ENCODE measurements at regions not wholly inside any gene's neighbourhood (a gene's known extent, or its start where the extent isn't known, plus 50 kb on each side); places are given as distances from the start of the nearest gene placed in this dataset.

GRCh38 chr15:70586241-70586640, 177.1 kb downstream of the UACA start:
- H3K27me3 ChIP-seq (ENCODE audit: low read depth) = peaks cover 27% of the 10 kb centered on the region
- H3K36me3 ChIP-seq = no peaks in the 10 kb centered on the region
- no peak overlapping the region for H3K27ac ChIP-seq (replicated peaks)
- no peak overlapping the region for H3K4me3 ChIP-seq
- TF ChIP-seq CTCF (IDR thresholded peaks at IDR 0.05; ENCODE audit: borderline replicate concordance) = no peak
- intact Hi-C loops (cut with micrococcal nuclease) = no loop called here
- H3K9me3 ChIP-seq (replicated peaks) = peaks cover 4% of the 10 kb centered on the region
- peaks cover 5% of the 10 kb centered on the region for H3K4me1 ChIP-seq
- no peak for DNase-seq

GRCh38 chr15:70585707-70586034, 177.7 kb downstream of the UACA start:
- Histone ChIP-seq H3K27ac (replicated peaks) (no peak overlapping the region), H3K27me3 (ENCODE audit: low read depth) (peaks cover 31% of the 10 kb centered on the region), H3K4me3 (no peak overlapping the region), H3K36me3 (no peaks in the 10 kb centered on the region), H3K9me3 (replicated peaks) (peaks cover 4% of the 10 kb centered on the region), H3K4me1 (peaks cover 5% of the 10 kb centered on the region)
- intact Hi-C loops (cut with micrococcal nuclease) = no loop called here
- DNase-seq = no peak
- no peak for TF ChIP-seq CTCF (IDR thresholded peaks at IDR 0.05; ENCODE audit: borderline replicate concordance)

DNA sequence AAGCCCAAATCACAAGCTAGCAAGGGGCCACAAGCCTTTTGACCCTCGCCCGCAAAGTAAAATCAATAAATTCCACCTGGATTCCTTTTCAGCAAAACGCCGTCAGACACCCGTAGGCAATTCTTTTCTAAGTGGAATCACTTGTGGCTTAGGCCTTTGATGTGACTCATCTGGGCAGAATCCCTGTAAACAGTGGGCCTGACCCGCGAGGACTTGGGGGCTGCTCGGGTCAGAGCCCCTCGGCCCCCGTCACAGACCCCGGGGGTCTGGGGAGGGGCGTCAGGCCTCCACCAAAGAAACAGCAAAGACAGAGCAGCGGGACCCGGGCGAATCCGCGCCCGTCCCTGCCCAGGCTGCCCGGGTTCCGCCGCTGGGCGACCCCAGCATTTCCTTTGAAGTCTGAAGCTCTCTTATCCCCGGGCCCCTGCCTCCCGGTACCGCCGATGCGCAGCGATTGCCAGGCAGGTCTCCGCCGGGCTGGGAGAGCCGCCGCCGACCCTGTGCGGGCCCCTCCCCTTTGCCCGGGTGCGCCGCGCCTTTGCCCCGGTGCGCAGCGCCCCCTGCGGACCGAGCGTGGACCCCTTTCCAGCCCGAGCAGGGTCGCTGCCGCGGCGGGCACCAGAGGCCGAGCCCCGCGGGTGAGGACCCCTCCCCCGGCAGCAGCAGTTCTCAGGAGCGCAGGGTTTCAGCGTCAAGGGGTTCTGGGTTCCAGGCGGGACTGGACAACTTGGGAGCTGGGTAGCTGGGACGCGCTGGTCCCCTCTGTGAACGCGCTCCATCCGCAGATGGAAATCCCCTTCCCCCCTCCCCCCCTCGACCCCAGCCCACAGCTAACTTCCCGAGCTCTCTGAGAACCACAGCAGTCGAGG, 178.3 kb downstream of the UACA start:
- DNase-seq = no peak
- H3K9me3 ChIP-seq (replicated peaks) = peaks cover 4% of the 10 kb centered on the region
- intact Hi-C loops (cut with micrococcal nuclease) = no loop called here
- H3K27ac ChIP-seq (replicated peaks) = no peak overlapping the region
- H3K4me3 ChIP-seq = peak overlapping the region; percentile 54
- H3K27me3 ChIP-seq (ENCODE audit: low read depth) = peaks cover 34% of the 10 kb centered on the region
- peaks cover 5% of the 10 kb centered on the region for H3K4me1 ChIP-seq
- no peaks in the 10 kb centered on the region for H3K36me3 ChIP-seq
- TF ChIP-seq CTCF (IDR thresholded peaks at IDR 0.05; ENCODE audit: borderline replicate concordance) = peak; percentile 42

GRCh38 chr15:70584441-70584837, 178.9 kb downstream of the UACA start:
- no peak for DNase-seq
- Histone ChIP-seq H3K36me3 (no peaks in the 10 kb centered on the region), H3K27ac (replicated peaks) (no peak overlapping the region), H3K4me3 (no peak overlapping the region), H3K27me3 (ENCODE audit: low read depth) (peaks cover 41% of the 10 kb centered on the region), H3K9me3 (replicated peaks) (peaks cover 4% of the 10 kb centered on the region), H3K4me1 (peaks cover 5% of the 10 kb centered on the region)
- TF ChIP-seq CTCF (IDR thresholded peaks at IDR 0.05; ENCODE audit: borderline replicate concordance) = no peak
- intact Hi-C loops (cut with micrococcal nuclease) = no loop called here

- Histone ChIP-seq H3K4me1 (peaks cover 5% of the 10 kb centered on the region), H3K27me3 (ENCODE audit: low read depth) (peaks cover 52% of the 10 kb centered on the region), H3K9me3 (replicated peaks) (no peaks in the 10 kb centered on the region), H3K4me3 (no peak overlapping the region), H3K27ac (replicated peaks) (no peak overlapping the region), H3K36me3 (no peaks in the 10 kb centered on the region)
- intact Hi-C loops (cut with micrococcal nuclease) = no loop called here
- no peak for DNase-seq
- TF ChIP-seq CTCF (IDR thresholded peaks at IDR 0.05; ENCODE audit: borderline replicate concordance) = no peak
These were observed 180.4 kb downstream of the UACA start for GRCh38 chr15:70583006-70583405.

Data from left ventricle myocardium inferior (tissue), 1 donor.